Osteocyte (in vitro differentiated cells): ENCODE measurements at regions not wholly inside any gene's neighbourhood (a gene's known extent, or its start where the extent isn't known, plus 50 kb on each side); places are given as distances from the start of the nearest gene placed in this dataset.

ENCODE experiments used
- DNase-seq: peaks from one replicate; pipeline ENCODE4 v3.0.0; 2021; ENCODE audit warnings: mixed read lengths; ENCODE audit not compliant: unreplicated experiment; ENCODE audit errors: extremely low spot score
- H3K27ac Mint-ChIP-seq: one replicate; pipeline ENCODE4 v1.8.0; 2021; ENCODE audit warnings: mild to moderate bottlenecking, mixed read lengths; ENCODE audit not compliant: unreplicated experiment
- H3K27me3 Mint-ChIP-seq: one replicate; pipeline ENCODE4 v1.8.0; 2021; ENCODE audit warnings: mixed read lengths; ENCODE audit not compliant: unreplicated experiment
- H3K36me3 Mint-ChIP-seq: one replicate; pipeline ENCODE4 v1.8.0; 2021; ENCODE audit warnings: mixed read lengths; ENCODE audit not compliant: unreplicated experiment
- H3K4me1 Mint-ChIP-seq: one replicate; pipeline ENCODE4 v1.8.0; 2021; ENCODE audit warnings: mixed read lengths; ENCODE audit not compliant: unreplicated experiment
- H3K4me3 Mint-ChIP-seq: one replicate; pipeline ENCODE4 v1.8.0; 2021; ENCODE audit warnings: mild to moderate bottlenecking, moderate library complexity, mixed read lengths; ENCODE audit not compliant: unreplicated experiment
- H3K9me3 Mint-ChIP-seq: one replicate; pipeline ENCODE4 v1.8.0; 2021; ENCODE audit warnings: mixed read lengths; ENCODE audit not compliant: unreplicated experiment
- CTCF ChIP-seq: fragments of 200-600 bp; sonication (generic); IDR thresholded peaks from 2 replicates; pipeline ENCODE4 v1.5.0; 2021; ENCODE audit warnings: antibody characterized with exemption, mild to moderate bottlenecking, moderate library complexity

DNA sequence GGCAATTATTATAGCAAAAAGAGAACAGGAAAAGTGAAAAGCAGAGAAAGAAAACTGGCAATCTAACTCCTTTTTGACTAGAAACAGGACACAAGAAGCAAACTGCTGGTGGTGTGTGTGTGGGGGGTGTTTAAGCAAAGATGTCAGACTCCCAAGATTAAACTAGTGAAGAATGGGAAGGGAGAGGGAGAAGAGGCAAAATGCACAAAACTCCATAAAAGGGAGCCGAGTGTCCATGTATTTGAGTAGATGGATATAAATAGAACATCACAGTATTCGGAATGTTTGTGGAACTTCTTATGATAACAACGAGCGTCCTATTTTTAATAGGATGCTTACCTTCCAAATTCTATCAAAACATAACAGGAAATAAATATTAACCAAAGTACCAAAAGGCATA, 179.8 kb upstream of the TRIB2 start:
- H3K9me3 Mint-ChIP-seq, result no peaks in the 10 kb centered on the region
- no peak for TF ChIP-seq CTCF
- no peak overlapping the region for H3K4me3 Mint-ChIP-seq
- H3K27me3 Mint-ChIP-seq, result no peaks in the 10 kb centered on the region
- peak overlapping the region; percentile 97 for H3K27ac Mint-ChIP-seq
- no peaks in the 10 kb centered on the region for H3K36me3 Mint-ChIP-seq
- H3K4me1 Mint-ChIP-seq, result peaks cover 69% of the 10 kb centered on the region
- no peak for DNase-seq

DNA sequence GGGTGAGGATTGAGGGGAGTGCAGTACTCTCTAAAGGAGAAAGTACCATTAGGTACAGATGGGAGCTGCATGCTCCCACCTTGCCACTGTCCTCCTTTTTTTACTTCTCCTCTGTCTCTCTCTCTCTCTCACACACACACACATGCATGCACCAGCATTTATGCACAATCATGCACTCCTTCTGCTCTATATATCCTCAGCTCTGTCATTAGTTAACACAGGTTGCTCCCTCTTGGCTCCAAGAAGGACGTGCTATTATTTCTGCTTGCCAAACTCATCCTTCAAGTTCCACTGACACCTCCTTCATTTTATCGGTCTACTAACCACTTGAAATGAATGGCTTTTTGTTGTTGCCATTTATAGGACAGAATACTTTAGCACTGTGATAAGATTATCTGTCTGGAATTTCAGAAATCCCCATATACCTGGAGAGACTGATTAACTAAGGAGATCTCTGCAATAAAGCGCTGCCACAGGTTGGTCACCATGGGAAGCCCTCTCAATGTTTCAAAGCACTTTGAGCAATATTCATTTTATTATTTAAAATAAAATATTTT, 178.5 kb upstream of the TRIB2 start:
- no peaks in the 10 kb centered on the region for H3K27me3 Mint-ChIP-seq
- H3K4me3 Mint-ChIP-seq, result no peak overlapping the region
- peaks cover 63% of the 10 kb centered on the region for H3K4me1 Mint-ChIP-seq
- H3K9me3 Mint-ChIP-seq, result no peaks in the 10 kb centered on the region
- peak overlapping the region; percentile 8 for H3K27ac Mint-ChIP-seq
- no peak for DNase-seq
- no peaks in the 10 kb centered on the region for H3K36me3 Mint-ChIP-seq
- no peak for TF ChIP-seq CTCF

- DNase-seq, result no peak
- no peaks in the 10 kb centered on the region for H3K9me3 Mint-ChIP-seq
- H3K4me1 Mint-ChIP-seq, result peaks cover 63% of the 10 kb centered on the region
- no peak overlapping the region for H3K4me3 Mint-ChIP-seq
- no peak for TF ChIP-seq CTCF
- no peaks in the 10 kb centered on the region for H3K36me3 Mint-ChIP-seq
- no peaks in the 10 kb centered on the region for H3K27me3 Mint-ChIP-seq
- H3K27ac Mint-ChIP-seq, result no peak overlapping the region
Observed at GRCh38 chr2:12539336-12539735, 177.4 kb upstream of the TRIB2 start.

DNA sequence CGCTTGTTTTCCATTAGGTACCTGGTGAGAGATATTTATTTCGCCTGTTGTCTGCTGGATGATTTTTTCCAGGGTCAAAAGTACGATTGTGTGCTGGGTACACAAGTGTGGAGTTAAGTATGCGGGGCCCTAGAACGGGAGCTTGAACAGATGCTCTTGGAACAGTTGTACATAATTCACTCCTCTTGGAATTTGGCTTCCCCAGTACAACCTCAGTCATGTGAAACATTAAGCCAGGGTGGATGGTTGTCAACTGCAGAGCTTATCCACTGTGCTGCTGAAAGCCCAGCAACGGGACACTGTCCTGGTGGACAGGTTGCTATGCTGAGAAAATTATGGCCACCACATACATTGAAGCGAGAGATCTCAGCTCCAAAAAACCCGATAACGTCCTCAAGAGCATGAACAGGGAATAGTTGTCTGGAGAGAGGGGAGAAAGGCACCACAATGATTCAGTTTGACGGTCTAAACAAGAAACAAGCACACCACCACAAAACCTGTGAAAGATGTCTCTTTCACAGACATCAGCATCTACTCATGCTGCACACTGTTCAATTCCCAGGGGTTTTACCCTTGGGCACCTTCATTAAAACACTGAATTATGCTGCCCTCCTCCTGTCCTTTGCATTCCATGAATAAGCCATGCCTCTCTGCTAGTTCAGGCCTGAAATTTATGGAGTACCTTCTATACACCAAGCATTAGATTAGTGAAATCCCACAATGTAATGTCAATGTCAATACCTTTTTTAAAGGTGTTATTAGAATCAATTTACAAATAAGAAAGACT, 176.8 kb upstream of the TRIB2 start:
- Mint-ChIP-seq H3K9me3 (no peaks in the 10 kb centered on the region), H3K36me3 (no peaks in the 10 kb centered on the region), H3K4me3 (no peak overlapping the region), H3K4me1 (peaks cover 61% of the 10 kb centered on the region), H3K27me3 (no peaks in the 10 kb centered on the region), H3K27ac (peak overlapping the region; percentile 15)
- no peak for TF ChIP-seq CTCF
- DNase-seq, result no peak

- Mint-ChIP-seq H3K4me1 (peaks cover 28% of the 10 kb centered on the region), H3K27me3 (no peaks in the 10 kb centered on the region), H3K27ac (peak overlapping the region; percentile 9), H3K36me3 (no peaks in the 10 kb centered on the region), H3K4me3 (no peak overlapping the region), H3K9me3 (no peaks in the 10 kb centered on the region)
- no peak for TF ChIP-seq CTCF
- DNase-seq, result no peak
Observed at GRCh38 chr2:12543076-12543977, 173.4 kb upstream of the TRIB2 start.
